Activated CD4-positive, alpha-beta memory T cell treated with anti-CD3 and anti-CD28 coated beads, Interleukin-2, amount 10 ng/mL, durations not matched to agents 7 days and 5 days (primary cell): ENCODE measurements at regions not wholly inside any gene's neighbourhood (a gene's known extent, or its start where the extent isn't known, plus 50 kb on each side); places are given as distances from the start of the nearest gene placed in this dataset.

Experiments
- CTCF ChIA-PET: fragments of 350-600 bp; sonication (Branson Sonifier 250); formaldehyde crosslinking; loops from one replicate; lab custom pipeline; 2021; ENCODE audit warnings: antibody characterized with exemption, inconsistent platforms; lab: Charles Lee
- POLR2A ChIA-PET: fragments of 350-600 bp; sonication (Branson Sonifier 250); formaldehyde crosslinking; loops from one replicate; lab custom pipeline; 2021; ENCODE audit warnings: antibody characterized with exemption; lab: Charles Lee
- DNase-seq: peaks from one replicate; pipeline ENCODE4 v3.0.0-alpha.2; 2020
- H3K27ac Mint-ChIP-seq: one replicate; pipeline ENCODE4 v1.8.0; 2021; ENCODE audit warnings: mild to moderate bottlenecking, mixed read lengths
- H3K27me3 Mint-ChIP-seq: one replicate; pipeline ENCODE4 v1.8.0; 2021; ENCODE audit warnings: mixed read lengths
- H3K36me3 Mint-ChIP-seq: one replicate; pipeline ENCODE4 v1.8.0; 2021; ENCODE audit warnings: low read depth, mixed read lengths
- H3K4me1 Mint-ChIP-seq: one replicate; pipeline ENCODE4 v1.8.0; 2021; ENCODE audit warnings: mixed read lengths
- H3K4me3 Mint-ChIP-seq: one replicate; pipeline ENCODE4 v1.8.0; 2021; ENCODE audit warnings: mild to moderate bottlenecking, mixed read lengths
- H3K9me3 Mint-ChIP-seq: one replicate; pipeline ENCODE4 v1.8.0; 2021; ENCODE audit warnings: mixed read lengths

- Mint-ChIP-seq H3K9me3 (no peaks in the 10 kb centered on the region), H3K27ac (no peak overlapping the region), H3K36me3 (no peaks in the 10 kb centered on the region), H3K27me3 (no peaks in the 10 kb centered on the region), H3K4me3 (no peak overlapping the region), H3K4me1 (no peaks in the 10 kb centered on the region)
- CTCF ChIA-PET, result no interaction called here
- DNase-seq, result no peak
- POLR2A ChIA-PET, result no interaction called here
Observed at GRCh38 chr13:84238381-84238780, 356.1 kb upstream of the SLITRK1 start.

GRCh38 chr13:84237143-84237542 is 354.9 kb upstream of the SLITRK1 start:
- Mint-ChIP-seq H3K27me3 (no peaks in the 10 kb centered on the region), H3K36me3 (no peaks in the 10 kb centered on the region), H3K27ac (no peak overlapping the region), H3K4me1 (no peaks in the 10 kb centered on the region), H3K4me3 (no peak overlapping the region), H3K9me3 (no peaks in the 10 kb centered on the region)
- POLR2A ChIA-PET, result no interaction called here
- CTCF ChIA-PET, result no interaction called here
- DNase-seq, result no peak

GRCh38 chr13:84234416-84234815 is 352.1 kb upstream of the SLITRK1 start:
- Mint-ChIP-seq H3K36me3 (no peaks in the 10 kb centered on the region), H3K27me3 (no peaks in the 10 kb centered on the region), H3K4me3 (no peak overlapping the region), H3K9me3 (no peaks in the 10 kb centered on the region), H3K4me1 (no peaks in the 10 kb centered on the region), H3K27ac (no peak overlapping the region)
- CTCF ChIA-PET, result no interaction called here
- POLR2A ChIA-PET, result no interaction called here
- DNase-seq, result no peak

- Mint-ChIP-seq H3K27me3 (no peaks in the 10 kb centered on the region), H3K4me1 (no peaks in the 10 kb centered on the region), H3K27ac (no peak overlapping the region), H3K9me3 (no peaks in the 10 kb centered on the region), H3K36me3 (no peaks in the 10 kb centered on the region), H3K4me3 (no peak overlapping the region)
- DNase-seq, result no peak
- ChIA-PET CTCF (no interaction called here), POLR2A (no interaction called here)
Observed at GRCh38 chr13:84230568-84230967, 348.3 kb upstream of the SLITRK1 start.

- CTCF ChIA-PET, result no interaction called here
- Mint-ChIP-seq H3K9me3 (no peaks in the 10 kb centered on the region), H3K4me1 (no peaks in the 10 kb centered on the region), H3K27me3 (no peaks in the 10 kb centered on the region), H3K27ac (no peak overlapping the region), H3K36me3 (no peaks in the 10 kb centered on the region), H3K4me3 (no peak overlapping the region)
- DNase-seq, result no peak
- POLR2A ChIA-PET, result no interaction called here
Observed at GRCh38 chr13:84211048-84211447, 328.8 kb upstream of the SLITRK1 start.

- no peak for DNase-seq
- Mint-ChIP-seq H3K27me3 (no peaks in the 10 kb centered on the region), H3K36me3 (no peaks in the 10 kb centered on the region), H3K27ac (no peak overlapping the region), H3K4me1 (no peaks in the 10 kb centered on the region), H3K9me3 (no peaks in the 10 kb centered on the region), H3K4me3 (no peak overlapping the region)
- POLR2A ChIA-PET, result no interaction called here
- CTCF ChIA-PET, result no interaction called here
Observed at GRCh38 chr13:84208246-84208910, 326.1 kb upstream of the SLITRK1 start.

- Mint-ChIP-seq H3K27ac (no peak overlapping the region), H3K4me3 (no peak overlapping the region), H3K36me3 (no peaks in the 10 kb centered on the region), H3K9me3 (no peaks in the 10 kb centered on the region), H3K27me3 (no peaks in the 10 kb centered on the region), H3K4me1 (no peaks in the 10 kb centered on the region)
- ChIA-PET CTCF (no interaction called here), POLR2A (no interaction called here)
- no peak for DNase-seq
Observed at GRCh38 chr13:84207509-84207908, 325.2 kb upstream of the SLITRK1 start.

GRCh38 chr13:84200971-84201370 is 318.7 kb upstream of the SLITRK1 start:
- Mint-ChIP-seq H3K36me3 (no peaks in the 10 kb centered on the region), H3K27ac (no peak overlapping the region), H3K4me3 (no peak overlapping the region), H3K4me1 (peaks cover 4% of the 10 kb centered on the region), H3K9me3 (peaks cover 2% of the 10 kb centered on the region), H3K27me3 (no peaks in the 10 kb centered on the region)
- DNase-seq, result no peak
- CTCF ChIA-PET, result no interaction called here
- POLR2A ChIA-PET, result no interaction called here

- ChIA-PET POLR2A (no interaction called here), CTCF (no interaction called here)
- Mint-ChIP-seq H3K4me3 (no peak overlapping the region), H3K36me3 (no peaks in the 10 kb centered on the region), H3K9me3 (peaks cover 4% of the 10 kb centered on the region), H3K4me1 (no peaks in the 10 kb centered on the region), H3K27me3 (no peaks in the 10 kb centered on the region), H3K27ac (no peak overlapping the region)
- no peak for DNase-seq
Observed at GRCh38 chr13:84192125-84192524, 309.9 kb upstream of the SLITRK1 start.

GRCh38 chr13:84191139-84191538 is 308.9 kb upstream of the SLITRK1 start:
- Mint-ChIP-seq H3K4me1 (no peaks in the 10 kb centered on the region), H3K4me3 (no peak overlapping the region), H3K27me3 (no peaks in the 10 kb centered on the region), H3K36me3 (no peaks in the 10 kb centered on the region), H3K27ac (no peak overlapping the region), H3K9me3 (peaks cover 2% of the 10 kb centered on the region)
- CTCF ChIA-PET, result no interaction called here
- no peak for DNase-seq
- POLR2A ChIA-PET, result no interaction called here

GRCh38 chr13:84187626-84188025 is 305.4 kb upstream of the SLITRK1 start:
- Mint-ChIP-seq H3K4me3 (no peak overlapping the region), H3K27me3 (no peaks in the 10 kb centered on the region), H3K9me3 (no peaks in the 10 kb centered on the region), H3K27ac (no peak overlapping the region), H3K36me3 (no peaks in the 10 kb centered on the region), H3K4me1 (no peaks in the 10 kb centered on the region)
- ChIA-PET POLR2A (no interaction called here), CTCF (no interaction called here)
- no peak for DNase-seq

- H3K4me3 Mint-ChIP-seq, result no peak overlapping the region
- no peak for DNase-seq
- POLR2A ChIA-PET, result no interaction called here
- H3K36me3 Mint-ChIP-seq, result no peaks in the 10 kb centered on the region
- peaks cover 18% of the 10 kb centered on the region for H3K4me1 Mint-ChIP-seq
- H3K27ac Mint-ChIP-seq, result no peak overlapping the region
- CTCF ChIA-PET, result no interaction called here
- no peaks in the 10 kb centered on the region for H3K27me3 Mint-ChIP-seq
- no peaks in the 10 kb centered on the region for H3K9me3 Mint-ChIP-seq
Observed at GRCh38 chr13:84139561-84140158, 257.4 kb upstream of the SLITRK1 start.

- Mint-ChIP-seq H3K36me3 (no peaks in the 10 kb centered on the region), H3K27ac (peak overlapping the region; percentile 94), H3K4me3 (peak overlapping the region; percentile 43), H3K27me3 (no peaks in the 10 kb centered on the region), H3K4me1 (peaks cover 18% of the 10 kb centered on the region), H3K9me3 (no peaks in the 10 kb centered on the region)
- peak; percentile 81 for DNase-seq
- ChIA-PET POLR2A (interaction anchor here (1.0 to 1.2 kb wide), 3 partner anchors 10 to 51 kb away, joined by 3 to 5 read pairs (median 4); no protein-coding TSS in a partner anchor), CTCF (no interaction called here)
Observed at GRCh38 chr13:84137292-84137691, 255.0 kb upstream of the SLITRK1 start.

- CTCF ChIA-PET, result no interaction called here
Observed at GRCh38 chr13:84136582-84136981, 254.3 kb upstream of the SLITRK1 start.

More at GRCh38 chr13:84136582-84136981, 254.3 kb upstream of the SLITRK1 start:
- DNase-seq, result no peak
- Mint-ChIP-seq H3K27me3 (no peaks in the 10 kb centered on the region), H3K4me1 (peaks cover 18% of the 10 kb centered on the region), H3K27ac (peak overlapping the region; percentile 94), H3K36me3 (no peaks in the 10 kb centered on the region), H3K9me3 (no peaks in the 10 kb centered on the region), H3K4me3 (peak overlapping the region; percentile 55)
- POLR2A ChIA-PET, result interaction anchor here (1.0 to 1.2 kb wide), 2 partner anchors 10 to 50 kb away, joined by 4 to 5 read pairs; no protein-coding TSS in a partner anchor
